Tibial nerve (tissue), 4 donors: ENCODE measurements at regions not wholly inside any gene's neighbourhood (a gene's known extent, or its start where the extent isn't known, plus 50 kb on each side); places are given as distances from the start of the nearest gene placed in this dataset.

ENCODE experiments used
- DNase-seq, 2 donors: peaks; one replicate each; pipeline ENCODE4 v3.0.0-alpha.2; 2019; ENCODE audit warnings: low spot score in 2 of 2
- H3K27ac ChIP-seq, 4 donors: fragments of 200-600 bp; sonication (generic) in 3 of 4; one replicate each; pipeline ENCODE4 v1.5.1; 2017 to 2019; ENCODE audit warnings: mild to moderate bottlenecking in 1 of 4
- H3K27me3 ChIP-seq, 2 donors: fragments of 200-600 bp; sonication (generic) in 1 of 2; one replicate each; pipeline versions ENCODE4 v1.5.1 to v1.6.0; 2017 to 2019
- H3K36me3 ChIP-seq, 3 donors: fragments of 200-600 bp; sonication (generic); one replicate each; pipeline ENCODE4 v1.5.1; 2018 to 2019
- H3K4me1 ChIP-seq, 4 donors: fragments of 200-600 bp; sonication (generic) in 3 of 4; one replicate each; pipeline ENCODE4 v1.5.1; 2017 to 2019
- H3K4me3 ChIP-seq, 4 donors: fragments of 200-600 bp; sonication (generic) in 3 of 4; one replicate each; pipeline ENCODE4 v1.5.1; 2017 to 2019; ENCODE audit warnings: mild to moderate bottlenecking in 1 of 4, moderate library complexity in 1 of 4
- H3K9me3 ChIP-seq, 4 donors: fragments of 200-600 bp; sonication (generic) in 3 of 4; one replicate each; pipeline ENCODE4 v1.5.1; 2017 to 2019
- CTCF ChIP-seq, 5 experiments: fragments of 200-600 bp in 3 of 5; fragments of 450-650 bp in 2 of 5; sonication (generic) in 3 of 5; IDR thresholded peaks; one replicate each; pipeline ENCODE4 v1.5.1; 2016 to 2019; ENCODE audit warnings: antibody characterized with exemption in 5 of 5, mild to moderate bottlenecking in 3 of 5, moderate library complexity in 2 of 5
- EP300 ChIP-seq, 2 donors: sonication (generic); formaldehyde crosslinking; IDR thresholded peaks; one replicate each; pipeline ENCODE4 v1.6.1; 2017; ENCODE audit warnings: antibody characterized with exemption in 2 of 2, mild to moderate bottlenecking in 1 of 2
- POLR2A ChIP-seq, 2 donors: fragments of 450-650 bp; IDR thresholded peaks; one replicate each; pipeline ENCODE4 v1.6.1; 2017; ENCODE audit warnings: antibody characterized with exemption in 2 of 2, mild to moderate bottlenecking in 2 of 2, moderate library complexity in 2 of 2
- WGBS, 2 donors: methylation state at CpG; one replicate each; pipeline ENCODE4 v1.1.5; 2018; 5-methylcytosine and 5-hydroxymethylcytosine counted together

- peak overlapping the region in 1 of 4 donors; percentile 33 for H3K27ac ChIP-seq
- H3K27me3 ChIP-seq, result no peaks in the 10 kb centered on the region
- no peak for DNase-seq
- H3K4me3 ChIP-seq, result no peak overlapping the region
- H3K36me3 ChIP-seq, result no peaks in the 10 kb centered on the region
- 44 to 48% methylated on average over 6 of the region's 6 CpGs for WGBS, 2 donors
- peaks cover 0 to 17% (median 0%) of the 10 kb centered on the region in 4 donors for H3K4me1 ChIP-seq
- no peak for TF ChIP-seq CTCF (IDR thresholded peaks at IDR 0.05)
- peak in 1 of 2 donors; percentile 29 for TF ChIP-seq EP300 (IDR thresholded peaks at IDR 0.05)
- no peak for TF ChIP-seq POLR2A (IDR thresholded peaks at IDR 0.05)
- no peaks in the 10 kb centered on the region for H3K9me3 ChIP-seq
Measured at GRCh38 chr2:172208791-172209325, 106.2 kb upstream of the DLX2 start.

DNA sequence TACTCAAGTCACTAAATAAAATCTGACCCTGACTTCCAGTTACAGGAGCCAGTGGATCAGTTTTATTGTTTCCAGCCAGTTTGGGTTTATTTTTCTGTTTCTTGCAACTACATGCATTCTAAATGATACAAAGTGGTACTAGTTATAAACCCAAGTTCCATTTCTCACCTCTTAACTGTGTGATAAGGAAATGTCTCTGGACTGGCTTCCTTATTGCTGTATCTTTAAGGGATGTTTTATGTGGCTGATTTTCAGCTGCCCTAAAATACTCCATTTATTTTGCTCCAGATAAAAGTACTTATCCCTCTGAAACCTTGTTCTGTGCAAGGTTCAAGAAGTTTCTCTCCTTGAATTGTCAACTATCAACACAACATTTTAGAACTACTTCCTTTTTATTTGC is 107.9 kb upstream of the DLX2 start:
- H3K4me1 ChIP-seq, result peaks cover 0 to 17% (median 0%) of the 10 kb centered on the region in 4 donors
- H3K27ac ChIP-seq, result no peak overlapping the region
- H3K36me3 ChIP-seq, result no peaks in the 10 kb centered on the region
- no peak for DNase-seq
- H3K4me3 ChIP-seq, result no peak overlapping the region
- TF ChIP-seq EP300 (IDR thresholded peaks at IDR 0.05), result no peak
- no peaks in the 10 kb centered on the region for H3K9me3 ChIP-seq
- no peaks in the 10 kb centered on the region for H3K27me3 ChIP-seq

DNA sequence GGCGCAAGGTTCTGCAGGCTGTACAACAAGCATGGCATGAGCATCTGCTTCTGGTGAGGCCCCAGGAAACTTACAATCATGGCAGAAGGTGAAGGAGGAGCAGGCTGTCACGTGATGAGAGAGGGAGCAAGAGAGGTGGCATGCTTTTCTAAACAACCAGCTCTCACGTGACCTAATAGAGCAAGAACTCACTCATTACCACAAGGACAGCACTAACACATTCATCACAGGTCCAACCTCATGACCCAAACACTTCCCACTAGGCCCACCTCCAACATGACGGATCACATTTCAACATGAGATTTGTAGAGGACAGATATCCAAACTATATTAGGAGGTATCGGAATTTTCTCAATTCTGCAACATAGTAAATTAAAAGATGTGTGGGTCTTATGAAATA is 108.8 kb upstream of the DLX2 start:
- Histone ChIP-seq H3K9me3 (no peaks in the 10 kb centered on the region), H3K36me3 (no peaks in the 10 kb centered on the region), H3K4me3 (no peak overlapping the region), H3K27ac (no peak overlapping the region), H3K27me3 (no peaks in the 10 kb centered on the region), H3K4me1 (peaks cover 0 to 17% (median 0%) of the 10 kb centered on the region in 4 donors)
- DNase-seq, result no peak
- TF ChIP-seq CTCF (IDR thresholded peaks at IDR 0.05), result no peak
- WGBS, 2 donors, result 51 to 56% methylated on average over 5 of the region's 5 CpGs

- peaks cover 0 to 15% (median 0%) of the 10 kb centered on the region in 4 donors for H3K4me1 ChIP-seq
- H3K27me3 ChIP-seq, result no peaks in the 10 kb centered on the region
- H3K4me3 ChIP-seq, result no peak overlapping the region
- WGBS, 2 donors, result 56 to 69% methylated on average over 12 of the region's 12 CpGs
- no peak overlapping the region for H3K27ac ChIP-seq
- no peak for DNase-seq
- H3K36me3 ChIP-seq, result no peaks in the 10 kb centered on the region
- H3K9me3 ChIP-seq, result no peaks in the 10 kb centered on the region
- no peak for TF ChIP-seq CTCF (IDR thresholded peaks at IDR 0.05)
- TF ChIP-seq EP300 (IDR thresholded peaks at IDR 0.05), result no peak
- no peak for TF ChIP-seq POLR2A (IDR thresholded peaks at IDR 0.05)
Measured at GRCh38 chr2:172213116-172213860, 110.6 kb upstream of the DLX2 start.

DNA sequence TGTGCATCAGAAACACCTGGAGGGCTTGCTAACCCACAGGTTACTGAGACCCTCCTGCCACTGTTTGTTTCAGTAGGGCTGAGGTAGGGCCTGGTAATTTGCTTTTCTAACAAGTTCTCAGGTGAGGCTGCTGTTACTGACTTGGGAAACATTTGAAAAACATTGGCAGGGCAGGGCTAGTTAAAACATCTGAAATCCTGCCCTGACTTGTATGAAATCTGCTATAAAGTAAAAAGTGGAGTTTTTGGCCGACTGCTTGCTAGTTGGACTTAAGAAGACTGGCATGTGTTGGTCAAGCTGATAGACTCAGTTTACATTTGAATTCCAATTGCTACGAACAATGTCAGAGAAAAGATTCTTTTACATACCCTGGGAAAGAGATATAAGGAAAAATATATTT is 111.6 kb upstream of the DLX2 start:
- H3K27me3 ChIP-seq, result no peaks in the 10 kb centered on the region
- TF ChIP-seq CTCF (IDR thresholded peaks at IDR 0.05), result no peak
- no peak for TF ChIP-seq EP300 (IDR thresholded peaks at IDR 0.05)
- TF ChIP-seq POLR2A (IDR thresholded peaks at IDR 0.05), result no peak
- H3K4me3 ChIP-seq, result no peak overlapping the region
- H3K9me3 ChIP-seq, result no peaks in the 10 kb centered on the region
- H3K4me1 ChIP-seq, result peaks cover 0 to 6% (median 0%) of the 10 kb centered on the region in 4 donors
- no peak for DNase-seq
- no peaks in the 10 kb centered on the region for H3K36me3 ChIP-seq
- no peak overlapping the region for H3K27ac ChIP-seq
- 92 to 93% methylated on average over 2 of the region's 2 CpGs for WGBS, 2 donors
